Hepatocyte (in vitro differentiated cells): ENCODE measurements at regions not wholly inside any gene's neighbourhood (a gene's known extent, or its start where the extent isn't known, plus 50 kb on each side); places are given as distances from the start of the nearest gene placed in this dataset.

ENCODE experiments used
- EZH2phosphoT487 ChIP-seq: fragments of 200-600 bp; sonication (generic); IDR thresholded peaks from one replicate; pipeline ENCODE4 v1.6.1; 2018; ENCODE audit warnings: antibody characterized with exemption, mild to moderate bottlenecking, low read depth, moderate library complexity; ENCODE audit not compliant: unreplicated experiment, severe bottlenecking
- TF ChIP-seq, protein P1 (sequence below): fragments of 200-600 bp; sonication (generic); IDR thresholded peaks from 2 replicates; pipeline ENCODE4 v1.5.1; 2016; ENCODE audit warnings: antibody characterized with exemption, mild to moderate bottlenecking; ENCODE audit not compliant: poor library complexity

DNA sequence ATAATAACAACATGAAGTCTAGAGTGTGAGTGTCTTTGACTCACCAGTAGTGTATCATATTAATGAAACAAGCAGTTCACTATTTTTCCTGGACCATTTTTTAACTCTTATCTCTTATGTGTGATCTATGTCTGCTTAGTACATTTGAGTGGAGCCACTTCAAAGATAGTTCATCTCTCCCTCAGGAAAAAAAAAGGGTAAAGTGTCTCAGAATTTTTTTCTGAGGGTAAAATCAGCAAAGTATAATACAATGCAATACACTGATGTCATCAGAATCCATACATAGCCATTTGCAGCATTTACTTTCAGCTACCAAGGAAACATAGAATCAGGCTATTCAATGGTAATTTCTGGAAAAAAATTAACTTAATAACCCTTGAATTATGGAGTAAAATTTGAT lies 706.7 kb downstream of the DNAJB9 start:
- TF ChIP-seq, protein P1, sequence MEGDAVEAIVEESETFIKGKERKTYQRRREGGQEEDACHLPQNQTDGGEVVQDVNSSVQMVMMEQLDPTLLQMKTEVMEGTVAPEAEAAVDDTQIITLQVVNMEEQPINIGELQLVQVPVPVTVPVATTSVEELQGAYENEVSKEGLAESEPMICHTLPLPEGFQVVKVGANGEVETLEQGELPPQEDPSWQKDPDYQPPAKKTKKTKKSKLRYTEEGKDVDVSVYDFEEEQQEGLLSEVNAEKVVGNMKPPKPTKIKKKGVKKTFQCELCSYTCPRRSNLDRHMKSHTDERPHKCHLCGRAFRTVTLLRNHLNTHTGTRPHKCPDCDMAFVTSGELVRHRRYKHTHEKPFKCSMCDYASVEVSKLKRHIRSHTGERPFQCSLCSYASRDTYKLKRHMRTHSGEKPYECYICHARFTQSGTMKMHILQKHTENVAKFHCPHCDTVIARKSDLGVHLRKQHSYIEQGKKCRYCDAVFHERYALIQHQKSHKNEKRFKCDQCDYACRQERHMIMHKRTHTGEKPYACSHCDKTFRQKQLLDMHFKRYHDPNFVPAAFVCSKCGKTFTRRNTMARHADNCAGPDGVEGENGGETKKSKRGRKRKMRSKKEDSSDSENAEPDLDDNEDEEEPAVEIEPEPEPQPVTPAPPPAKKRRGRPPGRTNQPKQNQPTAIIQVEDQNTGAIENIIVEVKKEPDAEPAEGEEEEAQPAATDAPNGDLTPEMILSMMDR: no peak
- no peak for TF ChIP-seq EZH2phosphoT487
